ENCODE measurements at regions not wholly inside any gene's neighbourhood (a gene's known extent, or its start where the extent isn't known, plus 50 kb on each side); places are given as distances from the start of the nearest gene placed in this dataset.

- TF ChIP-seq CTCF (IDR thresholded peaks at IDR 0.05): no peak
- no peak for TF ChIP-seq POLR2AphosphoS5 (IDR thresholded peaks at IDR 0.05)
Measured at GRCh38 chr13:50747737-50748350, 95.6 kb downstream of the DLEU7 start.

Measured in prostate gland (tissue), 2 donors.